HG02571 (cell line): ENCODE measurements at regions not wholly inside any gene's neighbourhood (a gene's known extent, or its start where the extent isn't known, plus 50 kb on each side); places are given as distances from the start of the nearest gene placed in this dataset.
"Not testable (repeated sequence)": the region's sequence is repeated elsewhere in the genome, so short reads cannot be mapped to it uniquely, and the experiment has no call there.

Experiments
- ATAC-seq: cut with Tn5 transposase; IDR thresholded peaks from one replicate; pipeline ENCODE4 v1.9.1; 2021; ENCODE audit warnings: mild to moderate bottlenecking, moderate library complexity; ENCODE audit not compliant: unreplicated experiment

- ATAC-seq, result no peak
These were observed 481.7 kb downstream of the MATN1 start for GRCh38 chr1:30241681-30242080.

GRCh38 chr1:30234091-30234490, 489.3 kb downstream of the MATN1 start:
- no peak for ATAC-seq

- no peak for ATAC-seq
These were observed 491.0 kb downstream of the MATN1 start for GRCh38 chr1:30232288-30232899.

GRCh38 chr1:30229960-30230359, 493.4 kb downstream of the MATN1 start:
- no peak for ATAC-seq

GRCh38 chr1:30229557-30229956, 493.8 kb downstream of the MATN1 start:
- no peak for ATAC-seq

- no peak for ATAC-seq
These were observed 496.7 kb downstream of the MATN1 start for GRCh38 chr1:30226648-30227047.

- ATAC-seq, result no peak
These were observed 498.0 kb downstream of the MATN1 start for GRCh38 chr1:30225357-30225756.

GRCh38 chr1:30219675-30220074, 503.7 kb downstream of the MATN1 start:
- ATAC-seq, result no peak

- ATAC-seq, result no peak
These were observed 504.9 kb downstream of the MATN1 start for GRCh38 chr1:30218438-30218837.

- ATAC-seq, result no peak
These were observed 506.8 kb downstream of the MATN1 start for GRCh38 chr1:30216602-30217001.

GRCh38 chr1:30213936-30214335, 509.4 kb downstream of the MATN1 start:
- no peak for ATAC-seq

GRCh38 chr1:30207962-30208361, 515.4 kb downstream of the MATN1 start:
- ATAC-seq, result not testable (repeated sequence)

- ATAC-seq, result not testable (repeated sequence)
These were observed 516.8 kb downstream of the MATN1 start for GRCh38 chr1:30206631-30207030.

- ATAC-seq, result not testable (repeated sequence)
These were observed 518.5 kb downstream of the MATN1 start for GRCh38 chr1:30204916-30205315.

- ATAC-seq, result no peak
These were observed 522.4 kb downstream of the MATN1 start for GRCh38 chr1:30201015-30201414.

- ATAC-seq, result no peak
These were observed 523.2 kb downstream of the MATN1 start for GRCh38 chr1:30200161-30200560.

GRCh38 chr1:30199563-30199962, 523.8 kb downstream of the MATN1 start:
- ATAC-seq, result no peak

- ATAC-seq, result no peak
These were observed 524.5 kb downstream of the MATN1 start for GRCh38 chr1:30198795-30199403.

- no peak for ATAC-seq
These were observed 525.0 kb downstream of the MATN1 start for GRCh38 chr1:30198451-30198760.

GRCh38 chr1:30197639-30198450, 525.5 kb downstream of the MATN1 start:
- no peak for ATAC-seq

GRCh38 chr1:30196872-30197638, 526.3 kb downstream of the MATN1 start:
- no peak for ATAC-seq
